ENCODE measurements at regions not wholly inside any gene's neighbourhood (a gene's known extent, or its start where the extent isn't known, plus 50 kb on each side); places are given as distances from the start of the nearest gene placed in this dataset.

DNA sequence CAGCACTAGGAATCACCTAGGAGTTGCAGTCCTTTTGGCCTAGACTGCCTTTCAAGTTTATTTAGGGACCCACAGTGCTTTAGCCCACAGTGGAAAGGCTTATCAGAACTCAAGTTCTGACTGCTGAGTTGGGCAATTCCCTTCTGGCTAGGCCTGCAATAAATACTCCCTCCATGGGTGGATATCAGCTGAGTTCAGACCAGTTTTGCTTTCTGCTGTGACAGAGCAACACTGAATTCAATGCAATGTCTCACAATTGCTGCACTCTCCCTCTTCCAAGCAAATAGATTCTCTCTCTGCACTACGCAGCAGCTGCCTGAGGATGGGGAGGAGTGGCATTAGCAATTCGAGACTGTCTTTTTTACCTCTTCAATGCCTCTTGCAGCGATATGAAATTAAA lies 1153.3 kb downstream of the SORCS1 start:
- no peak for DNase-seq (ENCODE audit: low spot score)
- no peak overlapping the region for H3K4me3 ChIP-seq
- no peaks in the 10 kb centered on the region for H3K27me3 ChIP-seq
- no peaks in the 10 kb centered on the region for H3K36me3 ChIP-seq
- TF ChIP-seq CTCF (IDR thresholded peaks at IDR 0.05) = no peak
- H3K9me3 ChIP-seq = peaks cover 0 to 4% of the 10 kb centered on the region in 2 donors
- H3K4me1 ChIP-seq = no peaks in the 10 kb centered on the region
- no peak overlapping the region for H3K27ac ChIP-seq

- no peaks in the 10 kb centered on the region for H3K9me3 ChIP-seq
- H3K27me3 ChIP-seq = no peaks in the 10 kb centered on the region
- H3K4me1 ChIP-seq = no peaks in the 10 kb centered on the region
- no peaks in the 10 kb centered on the region for H3K36me3 ChIP-seq
- H3K4me3 ChIP-seq = no peak overlapping the region
- no peak overlapping the region for H3K27ac ChIP-seq
- no peak for TF ChIP-seq CTCF (IDR thresholded peaks at IDR 0.05)
- DNase-seq (ENCODE audit: low spot score) = no peak
Observed at GRCh38 chr10:106000721-106001120, 1163.8 kb downstream of the SORCS1 start.

- Histone ChIP-seq H3K36me3 (no peaks in the 10 kb centered on the region), H3K27me3 (no peaks in the 10 kb centered on the region), H3K27ac (no peak overlapping the region), H3K4me1 (no peaks in the 10 kb centered on the region), H3K9me3 (no peaks in the 10 kb centered on the region), H3K4me3 (no peak overlapping the region)
- DNase-seq (ENCODE audit: low spot score) = no peak
- TF ChIP-seq CTCF (IDR thresholded peaks at IDR 0.05) = no peak
Observed at GRCh38 chr10:105993609-105994008, 1170.9 kb downstream of the SORCS1 start.

DNA sequence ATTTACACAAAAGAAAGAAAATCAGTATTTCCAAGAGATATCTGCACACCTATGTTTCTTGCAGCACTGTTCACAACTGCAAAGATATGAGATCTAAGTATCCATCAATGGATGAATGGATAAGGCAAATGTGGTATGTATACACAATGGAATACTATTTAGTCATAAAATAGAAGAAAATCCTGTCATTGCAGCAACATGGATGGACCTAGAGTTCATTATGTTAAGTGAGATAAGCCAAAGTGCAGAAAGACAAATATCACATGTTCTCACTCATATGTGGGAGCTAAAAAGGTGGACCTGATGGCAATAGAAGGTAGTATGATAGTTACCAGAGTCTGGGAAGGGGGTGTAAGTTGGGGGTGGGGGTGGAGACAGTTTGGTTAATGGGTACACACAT lies 1171.6 kb downstream of the SORCS1 start:
- H3K9me3 ChIP-seq = no peaks in the 10 kb centered on the region
- H3K4me3 ChIP-seq = no peak overlapping the region
- no peaks in the 10 kb centered on the region for H3K4me1 ChIP-seq
- TF ChIP-seq CTCF (IDR thresholded peaks at IDR 0.05) = no peak
- no peaks in the 10 kb centered on the region for H3K36me3 ChIP-seq
- H3K27ac ChIP-seq = no peak overlapping the region
- no peak for DNase-seq (ENCODE audit: low spot score)
- no peaks in the 10 kb centered on the region for H3K27me3 ChIP-seq

- Histone ChIP-seq H3K9me3 (no peaks in the 10 kb centered on the region), H3K4me3 (no peak overlapping the region), H3K4me1 (no peaks in the 10 kb centered on the region), H3K27me3 (no peaks in the 10 kb centered on the region), H3K27ac (no peak overlapping the region), H3K36me3 (no peaks in the 10 kb centered on the region)
- DNase-seq (ENCODE audit: low spot score) = no peak
- no peak for TF ChIP-seq CTCF (IDR thresholded peaks at IDR 0.05)
Observed at GRCh38 chr10:105990529-105990928, 1174.0 kb downstream of the SORCS1 start.

- Histone ChIP-seq H3K27ac (no peak overlapping the region), H3K27me3 (no peaks in the 10 kb centered on the region), H3K4me1 (no peaks in the 10 kb centered on the region), H3K9me3 (no peaks in the 10 kb centered on the region), H3K4me3 (no peak overlapping the region), H3K36me3 (no peaks in the 10 kb centered on the region)
- no peak for DNase-seq (ENCODE audit: low spot score)
- no peak for TF ChIP-seq CTCF (IDR thresholded peaks at IDR 0.05)
Observed at GRCh38 chr10:105989995-105990394, 1174.5 kb downstream of the SORCS1 start.

All from right atrium auricular region (tissue), 2 donors.